Vagina (tissue), 2 donors: ENCODE measurements at regions not wholly inside any gene's neighbourhood (a gene's known extent, or its start where the extent isn't known, plus 50 kb on each side); places are given as distances from the start of the nearest gene placed in this dataset.

Experiments
- CTCF ChIP-seq, 3 experiments: fragments of 450-650 bp in 2 of 3; fragments of 200-600 bp in 1 of 3; sonication (generic) in 1 of 3; IDR thresholded peaks; one replicate each; pipeline ENCODE4 v1.5.1; 2017 to 2019; ENCODE audit warnings: antibody characterized with exemption in 3 of 3, mild to moderate bottlenecking in 2 of 3, moderate library complexity in 2 of 3
- POLR2A ChIP-seq, 2 donors: fragments of 450-650 bp; IDR thresholded peaks; one replicate each; pipeline ENCODE4 v1.6.1; 2017; ENCODE audit warnings: antibody characterized with exemption in 2 of 2, mild to moderate bottlenecking in 2 of 2, moderate library complexity in 2 of 2
- POLR2AphosphoS5 ChIP-seq, 2 donors: sonication (generic); formaldehyde crosslinking; IDR thresholded peaks; one replicate each; pipeline ENCODE4 v1.9.0; 2017; ENCODE audit warnings: antibody characterized with exemption in 2 of 2, mild to moderate bottlenecking in 2 of 2, low read depth in 1 of 2; ENCODE audit not compliant: insufficient read depth in 1 of 2

- no peak for TF ChIP-seq CTCF (IDR thresholded peaks at IDR 0.05)
- no peak for TF ChIP-seq POLR2AphosphoS5 (IDR thresholded peaks at IDR 0.05; ENCODE audit: insufficient read depth in 1 of 2, low read depth in 1 of 2)
- TF ChIP-seq POLR2A (IDR thresholded peaks at IDR 0.05) = no peak
These were observed 60.9 kb upstream of the CTNNA1 start for GRCh38 chr5:138692370-138692769.
